H9 (cell line): ENCODE measurements at regions not wholly inside any gene's neighbourhood (a gene's known extent, or its start where the extent isn't known, plus 50 kb on each side); places are given as distances from the start of the nearest gene placed in this dataset.

ENCODE experiments used
- DNase-seq: peaks from one replicate; pipeline ENCODE4 v3.0.0-alpha.2; 2017
- H2AFZ ChIP-seq: one replicate; pipeline ENCODE4 v1.6.1; 2013; ENCODE audit warnings: mild to moderate bottlenecking, low read length, control low read depth, moderate library complexity
- H2AK5ac ChIP-seq: 2 replicates; pipeline ENCODE4 v1.6.1; 2013; ENCODE audit warnings: low read length, control low read depth, mixed read lengths; ENCODE audit not compliant: insufficient read length
- H2BK120ac ChIP-seq: one replicate; pipeline ENCODE4 v1.6.1; 2013; ENCODE audit warnings: low read depth, mild to moderate bottlenecking, low read length, control low read depth, inconsistent platforms; ENCODE audit not compliant: poor library complexity, severe bottlenecking
- H2BK12ac ChIP-seq: 2 replicates; pipeline ENCODE4 v1.6.1; 2013; ENCODE audit warnings: low read length, control low read depth, mixed read lengths, low read depth; ENCODE audit not compliant: insufficient read length
- H2BK15ac ChIP-seq: 2 replicates; pipeline ENCODE4 v1.6.1; 2013; ENCODE audit warnings: low read depth, low read length, control low read depth
- H2BK20ac ChIP-seq: one replicate; pipeline ENCODE4 v1.6.1; 2013; ENCODE audit warnings: low read depth, mild to moderate bottlenecking, low read length, control low read depth, inconsistent platforms; ENCODE audit not compliant: poor library complexity, severe bottlenecking
- H2BK5ac ChIP-seq: 2 replicates; pipeline ENCODE4 v1.6.1; 2013; ENCODE audit warnings: low read length, control low read depth, mixed read lengths; ENCODE audit not compliant: insufficient read length
- H3K14ac ChIP-seq: 2 replicates; pipeline ENCODE4 v1.6.1; 2013; ENCODE audit warnings: low read length, control low read depth; ENCODE audit not compliant: insufficient read depth
- H3K18ac ChIP-seq: 2 replicates; pipeline ENCODE4 v1.6.1; 2013; ENCODE audit warnings: low read depth, mild to moderate bottlenecking, mixed read lengths, low read length, control low read depth; ENCODE audit not compliant: insufficient read length
- H3K23ac ChIP-seq: 2 replicates; pipeline ENCODE4 v1.6.1; 2013; ENCODE audit warnings: low read length, control low read depth, mixed read lengths, low read depth; ENCODE audit not compliant: insufficient read length
- H3K23me2 ChIP-seq: 2 replicates; pipeline ENCODE4 v1.6.1; 2013; ENCODE audit warnings: low read depth, mild to moderate bottlenecking, mixed read lengths, low read length, control low read depth; ENCODE audit not compliant: insufficient read length, poor library complexity, severe bottlenecking
- H3K27ac ChIP-seq: 2 replicates; pipeline ENCODE4 v1.5.1; 2013; ENCODE audit warnings: low read length, control low read depth, mixed read lengths, low read depth; ENCODE audit not compliant: insufficient read length
- H3K27me3 ChIP-seq: 2 replicates; pipeline ENCODE4 v1.6.1; 2013; ENCODE audit warnings: low read length, control low read depth, inconsistent platforms; ENCODE audit not compliant: insufficient read depth
- H3K4ac ChIP-seq: 2 replicates; pipeline ENCODE4 v1.6.1; 2013; ENCODE audit warnings: low read depth, mild to moderate bottlenecking, control low read depth, inconsistent platforms, low read length, moderate library complexity
- H3K4me1 ChIP-seq: 2 replicates; pipeline ENCODE4 v1.6.1; 2013; ENCODE audit warnings: low read length, control low read depth, inconsistent platforms; ENCODE audit not compliant: insufficient read depth
- H3K4me2 ChIP-seq: 2 replicates; pipeline ENCODE4 v1.6.1; 2013; ENCODE audit warnings: low read length, control low read depth, mixed read lengths; ENCODE audit not compliant: insufficient read length, insufficient read depth
- H3K56ac ChIP-seq: 2 replicates; pipeline ENCODE4 v1.6.1; 2013; ENCODE audit warnings: low read depth, mild to moderate bottlenecking, mixed read lengths, low read length, control low read depth; ENCODE audit not compliant: insufficient read length
- H3K79me1 ChIP-seq: 2 replicates; pipeline ENCODE4 v1.6.1; 2013; ENCODE audit warnings: low read depth, mild to moderate bottlenecking, moderate library complexity, low read length, control low read depth, inconsistent platforms; ENCODE audit not compliant: insufficient read depth, poor library complexity, severe bottlenecking
- H3K79me2 ChIP-seq: 2 replicates; pipeline ENCODE4 v1.6.1; 2013; ENCODE audit warnings: low read length, control low read depth, inconsistent platforms; ENCODE audit not compliant: insufficient read depth
- H3K9ac ChIP-seq: 2 replicates; pipeline ENCODE4 v1.6.1; 2013; ENCODE audit warnings: low read length, control low read depth, mixed read lengths; ENCODE audit not compliant: insufficient read length; ENCODE audit errors: extremely low read depth
- H3K9me3 ChIP-seq: one replicate; pipeline ENCODE4 v1.6.1; 2013; ENCODE audit warnings: low read depth, low read length, inconsistent platforms; ENCODE audit not compliant: control insufficient read depth
- H3T11ph ChIP-seq: one replicate; pipeline ENCODE4 v1.6.1; 2013; ENCODE audit warnings: mild to moderate bottlenecking, low read length, control low read depth, inconsistent platforms
- H4K20me1 ChIP-seq: one replicate; pipeline ENCODE4 v1.6.1; 2013; ENCODE audit not compliant: control insufficient read depth, insufficient read length, insufficient read depth
- H4K5ac ChIP-seq: 2 replicates; pipeline ENCODE4 v1.6.1; 2013; ENCODE audit warnings: low read depth, mild to moderate bottlenecking, mixed read lengths, low read length, control low read depth; ENCODE audit not compliant: insufficient read length
- H4K8ac ChIP-seq: replicated peaks from 2 replicates; pipeline ENCODE4 v1.6.1; 2013; ENCODE audit warnings: low read length, control low read depth, mixed read lengths, low read depth; ENCODE audit not compliant: insufficient read length
- H4K91ac ChIP-seq: 2 replicates; pipeline ENCODE4 v1.6.1; 2013; ENCODE audit warnings: low read depth, mild to moderate bottlenecking, moderate library complexity, mixed read lengths, low read length, control low read depth; ENCODE audit not compliant: insufficient read length
- H3K27ac Mint-ChIP-seq, 3 experiments: 2 replicates in 2 of 3; 3 replicates in 1 of 3; pipeline ENCODE4 v1.8.0; 2020 to 2021; ENCODE audit warnings: mixed read lengths in 3 of 3, mild to moderate bottlenecking in 1 of 3, moderate library complexity in 1 of 3
- H3K27me3 Mint-ChIP-seq: 2 replicates; pipeline ENCODE4 v1.8.0; 2021; ENCODE audit warnings: low read depth, mild to moderate bottlenecking, moderate library complexity, mixed read lengths
- H3K36me3 Mint-ChIP-seq, 3 experiments: 2 replicates in 2 of 3; 3 replicates in 1 of 3; pipeline ENCODE4 v1.8.0; 2020 to 2021; ENCODE audit warnings: low read depth in 3 of 3, mixed read lengths in 3 of 3; ENCODE audit not compliant: insufficient read depth in 1 of 3
- H3K4me1 Mint-ChIP-seq, 2 experiments: 2 replicates each; pipeline ENCODE4 v1.8.0; 2020; ENCODE audit warnings: mixed read lengths in 2 of 2
- H3K4me3 Mint-ChIP-seq, 2 experiments: 2 replicates in 1 of 2; 3 replicates in 1 of 2; pipeline ENCODE4 v1.8.0; 2020 to 2021; ENCODE audit warnings: mild to moderate bottlenecking in 2 of 2, mixed read lengths in 2 of 2, moderate library complexity in 1 of 2
- H3K9me3 Mint-ChIP-seq, 2 experiments: 2 replicates in 1 of 2; 3 replicates in 1 of 2; pipeline ENCODE4 v1.8.0; 2020; ENCODE audit warnings: mild to moderate bottlenecking in 2 of 2, mixed read lengths in 2 of 2, moderate library complexity in 1 of 2
- WGBS: extraction: QIAGEN DNeasy Blood & Tissue Kit; methylation state at CpG from one replicate; pipeline ENCODE4 v1.1.7; 2013; ENCODE audit warnings: missing lambda C conversion rate, low lambda C conversion rate, mixed read lengths; ENCODE audit not compliant: insufficient read length; ENCODE audit errors: extremely low coverage; 5-methylcytosine and 5-hydroxymethylcytosine counted together
- TF ChIP-seq, protein P1 (sequence below): fragments of 200-600 bp; sonication (generic); conservative IDR thresholded peaks from 3 replicates; pipeline ENCODE4 v1.8.0; 2021; ENCODE audit warnings: antibody characterized with exemption, mild to moderate bottlenecking

DNA sequence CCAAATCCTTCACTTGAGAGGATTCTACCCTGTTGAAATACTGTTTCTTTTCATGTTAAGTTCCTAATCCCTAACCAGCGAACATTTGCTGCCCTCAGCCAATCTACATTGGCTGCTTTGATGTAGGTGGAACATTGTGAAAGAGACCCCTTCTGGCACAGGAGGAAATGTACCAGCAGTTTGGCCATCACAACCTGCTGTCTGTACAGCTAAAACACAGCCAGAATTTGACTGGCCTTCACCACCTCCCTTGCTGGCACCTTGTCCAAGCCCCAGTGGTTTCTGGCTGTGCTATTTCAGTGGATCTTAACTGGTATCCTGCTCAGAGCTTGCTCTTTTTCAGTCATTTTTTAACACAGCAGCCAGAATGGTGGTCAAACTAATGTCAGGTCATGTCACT, 202.1 kb upstream of the EPHA7 start:
- no peaks in the 10 kb centered on the region for H3K79me2 ChIP-seq
- no CpG with 5 or more reads among the region's 1 CpG for WGBS

More for the DNA sequence above, 202.1 kb upstream of the EPHA7 start:
- no peak overlapping the region for H4K8ac ChIP-seq
- H3K9ac ChIP-seq, result no peak overlapping the region
- H3K4me2 ChIP-seq, result no peak overlapping the region
- no peaks in the 10 kb centered on the region for H3K4me1 ChIP-seq
- H2BK20ac ChIP-seq, result no peak overlapping the region
- no peaks in the 10 kb centered on the region for H3K79me1 ChIP-seq
- H3T11ph ChIP-seq, result no peak overlapping the region
- TF ChIP-seq, protein P1, sequence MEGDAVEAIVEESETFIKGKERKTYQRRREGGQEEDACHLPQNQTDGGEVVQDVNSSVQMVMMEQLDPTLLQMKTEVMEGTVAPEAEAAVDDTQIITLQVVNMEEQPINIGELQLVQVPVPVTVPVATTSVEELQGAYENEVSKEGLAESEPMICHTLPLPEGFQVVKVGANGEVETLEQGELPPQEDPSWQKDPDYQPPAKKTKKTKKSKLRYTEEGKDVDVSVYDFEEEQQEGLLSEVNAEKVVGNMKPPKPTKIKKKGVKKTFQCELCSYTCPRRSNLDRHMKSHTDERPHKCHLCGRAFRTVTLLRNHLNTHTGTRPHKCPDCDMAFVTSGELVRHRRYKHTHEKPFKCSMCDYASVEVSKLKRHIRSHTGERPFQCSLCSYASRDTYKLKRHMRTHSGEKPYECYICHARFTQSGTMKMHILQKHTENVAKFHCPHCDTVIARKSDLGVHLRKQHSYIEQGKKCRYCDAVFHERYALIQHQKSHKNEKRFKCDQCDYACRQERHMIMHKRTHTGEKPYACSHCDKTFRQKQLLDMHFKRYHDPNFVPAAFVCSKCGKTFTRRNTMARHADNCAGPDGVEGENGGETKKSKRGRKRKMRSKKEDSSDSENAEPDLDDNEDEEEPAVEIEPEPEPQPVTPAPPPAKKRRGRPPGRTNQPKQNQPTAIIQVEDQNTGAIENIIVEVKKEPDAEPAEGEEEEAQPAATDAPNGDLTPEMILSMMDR, result no peak
- no peak overlapping the region for H2BK5ac ChIP-seq
- no peak overlapping the region for H2BK120ac ChIP-seq
- no peak overlapping the region for H3K27ac ChIP-seq
- H2BK12ac ChIP-seq, result no peak overlapping the region
- no peak overlapping the region for H3K14ac ChIP-seq
- H3K27me3 ChIP-seq, result no peaks in the 10 kb centered on the region
- H4K20me1 ChIP-seq, result no peaks in the 10 kb centered on the region
- H2AFZ ChIP-seq, result no peak overlapping the region
- H3K4ac ChIP-seq, result no peak overlapping the region
- H4K91ac ChIP-seq, result no peak overlapping the region
- Mint-ChIP-seq H3K36me3 (no peaks in the 10 kb centered on the region), H3K4me3 (no peak overlapping the region), H3K4me1 (peaks cover 2 to 7% of the 10 kb centered on the region in 2 experiments; a peak in 2 of 4 replicates), H3K9me3 (peaks cover 0 to 2% of the 10 kb centered on the region in 2 experiments; a peak in 1 of 5 replicates), H3K27me3 (no peaks in the 10 kb centered on the region), H3K27ac (no peak overlapping the region)
- no peak overlapping the region for H2BK15ac ChIP-seq
- H3K56ac ChIP-seq, result no peak overlapping the region
- no peak overlapping the region for H3K18ac ChIP-seq
- H3K23ac ChIP-seq, result no peak overlapping the region
- no peak for DNase-seq
- no peak overlapping the region for H2AK5ac ChIP-seq
- no peak overlapping the region for H4K5ac ChIP-seq
- no peaks in the 10 kb centered on the region for H3K23me2 ChIP-seq
- no peaks in the 10 kb centered on the region for H3K9me3 ChIP-seq
